ENCODE measurements at regions not wholly inside any gene's neighbourhood (a gene's known extent, or its start where the extent isn't known, plus 50 kb on each side); places are given as distances from the start of the nearest gene placed in this dataset.
"Not testable (repeated sequence)": the region's sequence is repeated elsewhere in the genome, so short reads cannot be mapped to it uniquely, and the experiment has no call there.

DNA sequence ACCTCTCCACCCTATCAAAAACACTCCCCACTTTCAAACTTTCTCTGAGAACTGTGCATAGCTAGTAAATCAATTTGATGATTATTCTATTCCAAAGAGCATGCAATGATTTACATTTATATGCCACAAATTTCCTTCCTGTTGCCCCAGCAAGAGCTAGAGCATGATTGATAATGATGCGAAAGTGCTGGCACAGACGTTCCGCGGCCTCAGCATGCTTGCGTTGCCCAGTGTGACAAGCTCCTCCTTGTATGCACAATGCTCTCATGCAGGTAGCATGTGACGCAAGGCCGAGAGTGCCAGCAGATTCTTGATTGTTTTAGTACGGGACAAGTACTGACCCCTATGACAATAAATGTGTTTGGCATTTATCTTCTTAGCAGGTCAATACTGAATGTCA is 696.3 kb upstream of the SLC35B3 start:
- no peak for DNase-seq

DNA sequence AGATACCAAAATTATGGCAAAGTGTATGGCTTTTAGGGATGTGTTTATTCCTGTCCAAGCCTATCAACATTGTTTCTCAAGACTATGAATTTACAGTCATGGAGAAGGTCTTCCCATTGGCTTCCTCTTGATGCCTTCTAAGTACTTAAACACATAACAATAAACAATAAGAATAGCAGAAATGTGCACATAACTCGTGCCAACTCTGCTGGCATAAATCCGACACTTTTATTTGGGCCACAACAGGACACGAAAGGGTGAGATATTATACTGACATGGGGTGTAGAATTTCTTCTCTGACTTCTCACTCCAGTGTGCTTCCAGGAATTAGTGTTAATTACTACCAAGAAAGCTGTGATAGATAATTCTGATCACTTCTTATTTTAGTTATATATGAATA is 695.9 kb upstream of the SLC35B3 start:
- no peak for DNase-seq

DNA sequence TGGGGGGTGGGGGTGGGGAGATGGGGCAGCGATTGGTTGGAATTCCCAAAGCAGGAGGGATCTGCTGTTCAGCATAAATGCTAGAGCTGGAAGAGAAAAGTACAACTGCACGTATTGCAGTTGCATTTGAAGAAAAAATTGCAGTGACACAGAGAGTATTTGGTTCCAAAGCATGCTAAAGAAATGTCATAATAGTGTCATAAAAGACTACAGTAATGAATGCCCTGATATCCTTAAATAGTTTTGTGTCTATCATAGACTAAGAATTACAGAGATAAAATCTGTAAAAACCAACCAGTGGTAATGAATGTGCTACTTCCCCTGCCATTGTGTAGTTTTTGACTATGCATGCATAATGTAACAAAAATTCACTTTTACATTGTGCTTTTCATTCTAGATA is 693.6 kb upstream of the SLC35B3 start:
- no peak for DNase-seq

DNA sequence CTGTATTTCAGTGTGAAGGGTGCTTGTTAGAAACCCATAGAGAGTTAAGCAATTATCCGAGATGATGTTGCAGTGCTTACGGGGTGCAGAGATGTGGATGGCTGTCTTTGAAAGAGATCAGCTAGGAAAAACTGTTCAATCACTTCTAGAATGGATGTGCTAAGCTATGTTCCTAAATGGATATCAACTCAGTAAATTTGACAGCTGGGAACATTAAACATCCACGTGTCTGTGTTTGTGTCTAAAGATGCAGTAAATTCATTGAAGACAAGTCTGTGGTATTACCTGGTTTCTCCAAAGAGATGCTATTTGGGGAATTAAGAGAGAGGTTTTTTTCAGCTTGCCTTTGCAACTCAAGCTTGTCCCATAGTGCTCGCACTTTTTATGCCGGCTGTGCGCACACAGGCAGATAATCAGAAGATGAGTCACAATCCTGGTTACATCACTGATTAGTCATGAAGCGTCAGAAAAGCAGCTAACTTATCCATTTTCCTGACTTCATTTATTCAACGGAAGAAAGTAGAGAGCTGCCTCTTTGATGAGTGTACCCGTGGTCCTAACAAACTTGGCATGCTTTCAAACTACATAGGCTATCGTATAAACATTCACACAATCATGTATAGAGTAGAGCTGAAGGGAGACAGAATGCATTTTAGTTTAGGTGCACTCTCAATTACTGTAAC is 691.7 kb upstream of the SLC35B3 start:
- DNase-seq, result no peak

DNA sequence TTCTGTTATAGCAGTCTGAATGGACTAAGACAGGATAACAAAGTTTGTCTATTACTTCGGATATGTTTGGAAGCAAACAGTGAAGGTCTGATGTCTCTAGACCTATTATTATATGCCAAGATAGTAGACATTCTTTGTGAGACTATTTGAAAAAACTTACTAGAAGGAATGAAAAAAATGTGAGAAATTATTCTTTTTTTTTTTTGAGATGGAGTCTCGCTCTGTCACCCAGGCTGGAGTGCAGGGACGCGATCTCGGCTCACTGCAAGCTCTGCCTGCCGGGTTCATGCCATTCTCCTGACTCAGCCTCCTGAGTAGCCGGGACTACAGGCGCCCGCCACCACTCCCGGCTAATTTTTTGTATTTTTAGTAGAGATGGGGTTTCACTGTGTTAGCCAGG is 690.7 kb upstream of the SLC35B3 start:
- not testable (repeated sequence) for DNase-seq

DNA sequence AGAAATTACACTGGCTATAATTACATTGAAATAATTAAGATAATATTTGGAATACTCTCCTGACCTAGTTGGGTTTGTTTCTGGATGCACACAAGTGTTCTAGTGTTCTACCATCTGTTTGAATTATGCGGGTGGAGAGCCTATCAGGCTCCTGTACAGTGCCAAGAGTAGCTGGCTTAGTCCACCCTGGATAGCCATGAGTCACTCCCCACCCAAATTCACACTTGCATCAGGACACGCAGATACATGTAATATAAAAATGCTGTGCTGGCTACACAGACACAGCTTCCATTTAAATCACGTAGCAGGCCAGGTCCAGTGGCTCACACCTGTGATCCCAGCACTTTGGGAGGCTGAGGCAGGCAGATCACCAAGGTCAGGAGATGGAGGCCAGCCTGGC is 686.2 kb upstream of the SLC35B3 start:
- DNase-seq, result no peak

DNA sequence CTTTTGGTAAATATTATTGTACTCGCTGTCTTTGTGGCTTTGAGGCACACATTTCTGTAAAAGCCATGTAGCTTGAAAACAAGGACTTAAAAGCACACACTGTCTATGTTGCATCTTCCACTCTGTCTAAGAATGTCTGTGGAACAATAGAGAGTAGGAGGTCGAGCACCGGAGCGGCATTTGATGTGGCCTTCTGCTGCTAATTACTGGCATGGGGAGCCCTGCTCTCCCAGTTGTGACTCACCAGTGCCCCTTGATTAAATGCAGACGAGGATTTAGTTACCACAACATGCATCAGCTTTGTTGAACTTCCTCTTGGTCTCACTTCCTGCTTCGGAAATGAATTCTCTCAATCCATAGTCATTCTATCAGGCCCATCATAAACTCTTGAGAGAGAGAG is 680.7 kb upstream of the SLC35B3 start:
- no peak for DNase-seq

DNA sequence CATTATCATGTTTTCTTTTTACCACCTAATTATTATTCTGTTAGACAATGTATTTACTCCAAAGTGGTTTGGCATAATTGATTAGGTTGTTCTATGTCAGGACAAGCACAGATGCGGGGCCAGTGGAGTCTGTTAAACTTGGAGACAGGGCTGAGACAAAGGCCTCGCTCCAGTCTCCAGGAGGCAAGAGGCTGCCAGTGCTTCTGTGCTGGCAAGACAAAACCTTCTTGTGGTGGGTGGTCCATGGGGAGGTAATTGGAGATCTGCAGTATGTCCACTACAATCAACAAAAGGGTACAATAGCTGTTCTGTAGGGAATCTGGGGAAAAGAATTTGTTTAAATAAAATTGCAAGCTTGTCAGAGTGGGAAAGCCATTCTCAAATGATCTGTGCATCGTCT is 677.2 kb upstream of the SLC35B3 start:
- no peak for DNase-seq

DNA sequence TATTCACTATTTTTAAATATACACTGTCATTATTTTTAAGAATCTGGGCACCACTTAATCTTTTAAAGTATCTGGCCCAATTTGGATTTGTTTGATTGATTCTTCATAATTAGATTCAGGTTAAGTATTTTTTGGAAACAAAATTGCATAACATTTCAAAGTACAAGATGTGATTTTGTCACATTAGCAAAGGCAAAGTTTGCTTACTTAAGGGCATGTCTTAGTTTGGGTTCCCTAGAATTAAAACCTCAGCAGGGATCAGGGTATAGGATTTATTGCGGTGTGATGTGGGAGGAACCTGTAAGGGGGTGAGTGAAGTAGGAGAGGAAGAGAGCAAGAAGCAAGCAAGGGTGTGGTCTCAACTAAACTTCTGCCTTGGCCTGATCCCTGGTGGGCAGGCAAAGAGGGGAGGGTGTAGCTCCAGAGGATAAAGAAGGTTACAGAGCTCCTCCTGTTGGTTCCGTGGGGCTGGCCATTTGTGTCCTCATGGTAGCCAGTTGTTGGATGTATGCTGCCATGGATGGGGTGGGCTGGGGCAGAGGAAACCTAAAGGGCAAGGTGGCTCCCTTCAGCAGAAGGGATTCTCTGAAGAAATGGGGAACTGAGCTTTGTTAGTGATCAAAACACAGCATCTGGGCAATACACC is 668.7 kb upstream of the SLC35B3 start:
- no peak for DNase-seq

DNA sequence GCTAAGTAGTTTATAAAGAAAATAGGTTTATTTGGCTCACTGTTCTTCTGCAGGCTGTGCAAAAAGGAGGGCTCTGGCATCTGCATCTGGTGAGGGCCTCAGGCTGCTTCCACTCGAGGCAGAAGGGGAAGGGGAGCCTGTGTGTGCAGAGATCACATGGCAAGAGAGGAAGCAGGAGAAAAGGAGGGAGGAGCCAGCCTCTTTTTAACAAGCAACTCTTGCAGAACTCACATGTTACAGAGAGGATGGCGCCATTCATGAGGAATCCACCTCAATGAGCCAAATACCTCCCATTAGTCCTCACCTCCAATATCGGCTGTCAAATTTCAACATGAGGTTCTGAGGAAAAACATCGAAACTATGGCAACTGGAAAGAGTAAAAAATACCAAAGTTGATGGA is 666.6 kb upstream of the SLC35B3 start:
- DNase-seq, result no peak

DNA sequence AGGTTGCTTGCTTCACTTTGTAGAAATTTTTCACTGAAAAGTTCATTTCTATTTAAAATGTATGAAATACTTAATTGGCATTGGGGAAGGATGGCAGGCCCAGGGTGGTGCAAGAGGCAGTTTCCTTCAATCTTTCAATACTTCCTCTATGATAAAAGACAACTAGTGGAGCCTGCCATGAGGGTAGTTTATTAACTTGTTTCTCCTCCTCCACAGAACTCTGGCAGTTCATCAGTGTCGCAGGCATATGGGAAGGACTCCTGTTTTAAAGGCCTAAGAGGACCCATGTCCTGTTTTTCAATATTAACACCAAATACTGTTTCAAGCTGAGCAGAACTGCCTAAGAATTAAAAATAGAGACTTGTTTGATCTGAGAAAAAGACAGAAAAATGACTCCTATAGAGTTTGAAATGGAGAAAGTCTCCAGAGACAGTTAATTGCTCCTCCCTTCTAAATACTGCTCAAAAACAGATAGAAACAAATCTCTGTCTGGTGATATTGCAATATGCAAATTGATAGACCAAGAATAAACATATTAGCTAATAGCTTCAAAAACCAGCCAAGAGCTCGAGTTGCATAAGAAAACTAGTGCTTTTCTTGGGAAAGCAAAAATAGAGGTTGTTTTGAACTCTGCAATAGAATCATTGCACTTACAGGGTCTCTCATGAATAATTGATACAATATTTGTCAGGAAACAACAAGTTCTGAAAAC is 665.7 kb upstream of the SLC35B3 start:
- DNase-seq, result no peak

DNA sequence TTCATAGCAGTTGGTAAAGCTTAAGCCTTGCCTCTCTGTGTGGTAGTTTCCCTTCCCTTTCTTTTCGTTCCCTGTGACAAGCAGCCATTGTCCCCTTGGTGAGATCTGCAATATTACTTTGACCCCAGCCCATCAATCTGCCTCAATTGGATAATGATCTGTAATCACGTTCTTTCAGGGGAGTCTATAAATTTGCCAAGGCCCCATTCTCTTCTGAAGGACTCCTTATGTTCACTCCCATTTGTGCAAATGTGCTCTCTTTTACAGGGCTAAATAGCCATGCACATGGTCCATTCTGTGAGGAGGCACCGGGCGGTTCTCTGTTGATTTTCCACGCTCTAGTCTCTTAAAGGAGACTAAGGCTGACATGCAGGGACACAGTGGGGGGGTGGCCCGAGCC is 660.4 kb upstream of the SLC35B3 start:
- no peak for DNase-seq

DNA sequence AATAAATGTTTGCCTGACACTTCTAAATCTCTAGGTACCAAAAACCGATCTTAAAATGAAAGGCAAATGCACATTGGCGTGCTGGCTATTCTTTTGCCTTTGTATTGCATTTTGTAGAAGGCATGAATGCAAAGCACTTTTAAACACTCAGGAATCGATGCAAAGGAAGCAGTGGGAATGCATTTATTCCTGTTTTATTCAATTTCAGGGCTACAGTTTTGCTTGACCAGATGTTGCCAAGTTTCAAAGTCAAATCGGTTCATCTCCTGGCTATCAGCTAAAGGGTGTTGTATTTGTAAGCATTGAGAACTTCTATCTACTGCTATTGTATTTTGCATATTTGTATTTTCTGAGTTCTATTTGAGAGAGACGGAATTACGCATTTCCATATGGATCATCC is 659.8 kb upstream of the SLC35B3 start:
- DNase-seq, result no peak

DNA sequence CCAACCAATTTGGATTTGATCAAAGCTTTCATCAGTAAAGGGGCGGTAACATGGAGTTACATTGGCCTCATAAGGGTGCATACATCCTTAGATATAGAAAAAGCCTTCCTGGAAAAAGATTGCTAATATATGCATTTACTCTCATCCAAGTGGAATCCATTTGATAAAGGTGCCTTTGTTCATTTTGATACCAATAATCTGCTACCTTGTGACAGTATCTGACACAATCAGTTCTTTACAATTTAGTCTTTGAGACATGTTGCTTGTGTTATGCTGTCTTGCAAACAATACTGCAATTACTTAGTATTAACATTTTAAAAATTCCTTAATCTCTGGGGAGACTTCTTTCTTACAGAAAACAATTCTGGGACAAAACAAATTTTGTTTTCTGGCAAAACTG is 654.4 kb upstream of the SLC35B3 start:
- DNase-seq, result no peak

DNA sequence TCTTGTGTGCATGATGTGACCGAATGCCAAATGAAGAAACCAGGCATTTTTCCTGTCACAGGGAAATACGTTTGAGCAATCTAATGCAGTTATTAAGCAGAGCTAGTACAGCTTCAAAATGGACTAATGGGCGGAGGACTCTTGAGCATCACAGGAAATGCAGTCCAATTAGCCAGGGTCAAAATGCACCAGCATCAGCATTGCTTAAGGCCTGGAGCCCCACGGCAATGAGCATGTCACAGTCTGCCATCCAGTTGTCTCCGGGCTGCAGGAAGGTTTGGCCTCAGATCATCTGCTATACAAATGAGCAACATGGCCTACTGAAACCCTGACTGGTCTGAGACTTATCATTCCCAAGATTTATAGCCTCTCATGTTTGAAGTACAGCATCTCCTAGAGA is 652.1 kb upstream of the SLC35B3 start:
- DNase-seq, result no peak

DNA sequence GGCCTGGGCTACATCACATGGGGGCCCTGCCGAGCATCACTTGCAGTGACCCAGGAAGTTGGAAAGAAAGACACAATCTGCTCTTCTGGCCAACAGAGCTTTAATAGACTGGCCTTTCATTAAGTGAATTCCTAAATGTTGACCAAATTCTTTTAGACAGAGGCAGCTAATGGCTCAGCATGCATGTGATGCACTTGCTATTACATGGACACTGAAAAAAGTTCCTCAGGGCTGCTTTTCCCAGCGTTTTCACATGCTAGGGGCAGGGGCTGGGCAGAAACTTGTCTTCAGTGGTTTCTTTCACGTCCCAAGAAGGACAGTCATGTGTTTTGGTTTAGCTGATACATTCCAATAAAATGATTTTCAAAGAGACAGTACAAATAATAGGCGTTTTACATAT is 651.0 kb upstream of the SLC35B3 start:
- no peak for DNase-seq

DNA sequence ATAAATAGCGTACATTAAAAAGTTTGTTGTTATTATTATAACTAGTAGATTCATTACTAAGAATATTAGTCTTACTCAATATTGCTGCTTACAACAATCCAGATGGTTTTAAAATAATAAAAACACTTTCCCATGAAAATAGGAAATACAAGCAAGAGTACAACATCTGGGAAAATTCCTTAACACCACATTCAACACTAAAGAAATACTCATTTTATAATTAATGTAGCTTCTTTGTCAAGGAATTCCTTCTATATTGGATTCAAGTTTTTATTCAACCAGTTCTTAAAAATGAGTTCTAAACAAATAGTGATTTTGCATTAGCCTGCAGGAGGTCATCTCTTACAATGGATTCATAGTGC is 650.3 kb upstream of the SLC35B3 start:
- no peak for DNase-seq

DNA sequence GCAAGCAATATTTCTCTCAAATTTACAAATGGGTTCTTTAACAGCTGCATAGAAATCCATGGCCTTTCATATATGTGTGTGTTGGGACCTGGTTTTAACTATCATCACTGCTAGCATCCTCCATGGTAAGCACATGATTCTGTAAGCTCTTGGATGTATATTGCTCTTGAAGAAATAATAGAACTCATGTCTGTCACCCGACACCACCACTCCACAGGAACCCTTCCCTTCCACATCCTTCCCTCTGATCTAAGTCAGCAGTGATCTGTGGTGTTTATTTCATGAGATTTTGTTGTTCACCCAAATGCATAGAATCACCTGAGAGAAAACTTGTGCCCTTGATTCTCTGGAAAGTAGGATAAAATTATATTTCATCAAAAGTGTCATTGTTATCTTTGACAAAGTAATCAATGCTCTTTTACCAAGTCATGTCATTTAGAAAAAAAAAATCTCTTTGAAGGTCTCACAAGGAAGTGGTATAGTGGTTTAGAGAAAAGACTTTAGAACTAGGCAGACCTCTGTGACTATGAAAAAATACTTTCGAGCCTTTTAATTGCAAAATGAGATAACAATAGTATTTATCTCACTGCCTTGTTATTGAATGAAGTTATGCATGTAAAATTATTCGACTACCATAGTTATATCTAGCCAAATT is 649.8 kb upstream of the SLC35B3 start:
- no peak for DNase-seq

DNA sequence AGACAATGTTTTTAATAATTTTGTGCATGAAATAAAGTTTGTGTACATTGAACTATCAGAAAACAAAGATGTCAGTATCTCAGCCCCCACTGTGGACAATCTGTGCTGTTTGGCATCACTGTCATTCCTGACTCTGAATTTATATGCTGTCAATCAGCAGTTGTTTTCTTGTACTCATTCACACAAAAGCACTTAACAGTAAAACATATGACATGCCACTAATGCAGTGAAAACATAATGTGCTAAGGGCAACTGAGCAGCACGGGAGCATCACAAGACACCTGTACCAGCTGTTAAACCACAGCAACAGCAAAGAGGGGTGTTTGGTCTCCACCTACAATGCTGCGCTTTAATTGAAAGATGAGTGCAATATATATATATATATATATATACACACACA is 647.8 kb upstream of the SLC35B3 start:
- DNase-seq, result no peak

DNA sequence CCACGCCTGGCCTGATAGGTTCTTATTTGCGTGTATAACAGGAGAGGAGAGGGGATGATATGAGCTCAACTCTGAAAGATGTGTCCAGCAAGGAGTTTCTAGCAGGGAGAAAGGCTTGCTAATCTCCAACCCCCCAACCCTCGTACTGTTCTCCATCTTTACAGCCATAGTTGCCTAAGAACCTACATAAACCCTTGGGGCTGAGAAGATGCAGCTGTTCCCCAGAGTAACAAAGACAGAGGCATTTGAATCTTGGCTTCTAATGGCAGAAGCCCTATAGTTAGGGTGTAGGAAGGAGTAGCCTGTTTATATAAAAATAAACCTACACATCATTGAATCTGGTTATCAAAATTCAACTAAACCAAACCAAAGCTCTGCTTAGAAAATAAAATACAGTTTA is 631.4 kb upstream of the SLC35B3 start:
- no peak for DNase-seq

DNA sequence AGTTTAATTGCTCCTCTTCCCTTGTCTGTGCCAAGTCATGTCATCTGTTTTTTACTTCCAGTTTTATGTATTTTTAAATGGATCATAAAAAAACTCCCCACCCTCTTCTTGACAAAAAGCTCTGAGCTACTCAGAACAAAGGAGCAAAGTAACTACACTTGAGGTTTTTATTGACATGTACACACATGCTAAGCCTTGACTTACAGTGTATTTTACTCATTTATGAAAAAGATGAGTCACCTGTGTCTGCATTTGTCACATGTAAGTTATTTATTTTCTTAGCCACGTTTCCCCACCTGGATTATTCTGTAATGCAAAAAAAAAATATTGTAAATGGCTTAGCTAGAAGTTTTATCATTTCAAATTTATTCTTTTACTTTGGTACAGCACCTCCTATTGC is 628.8 kb upstream of the SLC35B3 start:
- no peak for DNase-seq

DNA sequence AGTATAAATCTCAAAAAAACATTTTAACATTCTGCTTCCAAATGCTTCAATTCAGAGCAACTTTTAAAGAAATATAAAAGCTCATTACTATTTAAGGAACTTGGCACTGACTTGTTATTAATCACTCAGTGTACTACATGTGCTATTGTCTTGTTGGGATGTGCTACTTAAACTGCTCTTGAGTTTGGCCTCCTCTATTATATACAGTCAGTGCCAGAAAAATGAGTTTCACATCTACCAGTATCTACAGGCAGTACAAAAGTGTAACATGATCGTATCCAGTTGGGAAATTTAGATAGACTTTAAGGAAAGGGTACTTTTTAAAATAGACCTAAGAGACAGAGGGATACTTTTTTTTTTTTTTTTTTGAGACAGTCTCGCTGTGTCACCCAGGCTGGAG is 627.3 kb upstream of the SLC35B3 start:
- DNase-seq, result no peak

DNA sequence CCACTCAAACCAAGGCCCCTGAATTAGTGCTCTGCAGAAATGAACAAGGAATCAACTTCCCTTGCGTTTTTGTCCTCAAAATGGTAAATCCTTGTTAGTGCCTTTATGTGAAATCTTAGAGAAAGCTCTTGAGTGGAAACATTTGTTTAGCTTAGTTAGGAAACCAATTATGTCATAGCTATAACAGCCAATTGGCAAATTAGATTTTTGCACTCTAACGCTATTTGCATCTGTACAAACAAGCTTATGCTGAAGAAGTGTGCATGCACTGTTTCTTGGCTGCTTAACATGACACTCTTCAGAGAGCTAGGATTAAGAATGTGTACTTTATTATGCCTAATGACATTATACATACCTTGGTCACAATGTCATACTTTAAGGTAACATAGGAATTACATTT is 622.6 kb upstream of the SLC35B3 start:
- DNase-seq, result no peak

DNA sequence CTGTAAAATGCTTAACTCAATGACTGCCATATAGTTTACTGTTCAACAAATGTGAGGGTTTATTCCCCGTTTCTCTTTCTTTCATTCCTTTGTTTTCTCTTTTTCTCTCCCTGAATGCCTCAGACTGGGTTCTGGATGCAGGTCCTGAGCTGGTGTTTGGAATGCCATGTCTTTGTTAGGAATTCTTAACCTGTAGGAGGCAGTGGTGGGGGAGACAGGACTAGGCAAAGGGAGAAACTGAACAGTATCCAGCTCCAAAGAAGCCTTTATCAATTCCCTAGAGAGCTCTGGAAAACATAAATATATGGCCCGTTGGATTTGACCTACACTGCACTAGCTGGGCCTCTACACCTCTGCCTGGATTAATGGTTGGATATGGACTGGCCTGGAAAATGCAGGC is 621.2 kb upstream of the SLC35B3 start:
- DNase-seq, result no peak
